ENCODE measurements at regions not wholly inside any gene's neighbourhood (a gene's known extent, or its start where the extent isn't known, plus 50 kb on each side); places are given as distances from the start of the nearest gene placed in this dataset.

GRCh38 chr5:124873188-124873587 is 126.7 kb upstream of the ZNF608 start:
- TF ChIP-seq GATA2 (IDR thresholded peaks at IDR 0.05; ENCODE audit: low read depth, low read length) (no peak), GATA3 (IDR thresholded peaks at IDR 0.05; ENCODE audit: low read depth, low read length) (no peak)

All from SH-SY5Y (cell line).